Upper lobe of left lung (tissue), 6 donors: ENCODE measurements at regions not wholly inside any gene's neighbourhood (a gene's known extent, or its start where the extent isn't known, plus 50 kb on each side); places are given as distances from the start of the nearest gene placed in this dataset.

Source experiments
- ATAC-seq, 2 donors: fragments of 200-7000 bp; cut with Tn5 transposase; one replicate each; pipeline ENCODE4 v1.9.1; 2022; ENCODE audit warnings: mild to moderate bottlenecking in 2 of 2, moderate library complexity in 2 of 2; ENCODE audit not compliant: low FRiP score in 2 of 2
- DNase-seq, 2 donors: peaks; one replicate each; pipeline ENCODE4 v3.0.0-alpha.2; 2019 to 2020
- H3K27ac ChIP-seq, 4 donors: fragments of 200-600 bp; sonication (generic); one replicate each; pipeline ENCODE4 v1.5.1; 2016 to 2019
- H3K27me3 ChIP-seq, 4 donors: fragments of 200-600 bp; sonication (generic); one replicate each; pipeline ENCODE4 v1.5.1; 2017 to 2019
- H3K36me3 ChIP-seq, 4 donors: fragments of 200-600 bp; sonication (generic); one replicate each; pipeline ENCODE4 v1.5.1; 2016 to 2019
- H3K4me1 ChIP-seq, 4 donors: fragments of 200-600 bp; sonication (generic); one replicate each; pipeline ENCODE4 v1.5.1; 2018 to 2019
- H3K4me3 ChIP-seq, 4 donors: fragments of 200-600 bp; sonication (generic); one replicate each; pipeline ENCODE4 v1.5.1; 2017 to 2019; ENCODE audit warnings: mild to moderate bottlenecking in 2 of 4, moderate library complexity in 1 of 4
- H3K9me3 ChIP-seq, 4 donors: fragments of 200-600 bp; sonication (generic); one replicate each; pipeline ENCODE4 v1.5.1; 2018 to 2019
- EP300 ChIP-seq, 4 donors: sonication (generic); formaldehyde crosslinking; IDR thresholded peaks; one replicate each; pipeline ENCODE4 v1.5.1; 2017; ENCODE audit warnings: antibody characterized with exemption in 4 of 4, control low read depth in 2 of 4
- POLR2A ChIP-seq, 4 donors: fragments of 450-650 bp; IDR thresholded peaks; one replicate each; pipeline ENCODE4 v1.5.1; 2016 to 2017; ENCODE audit warnings: antibody characterized with exemption in 4 of 4, mild to moderate bottlenecking in 2 of 4
- POLR2AphosphoS5 ChIP-seq, 2 donors: sonication (generic); formaldehyde crosslinking; IDR thresholded peaks; one replicate each; pipeline ENCODE4 v1.5.1; 2017; ENCODE audit warnings: antibody characterized with exemption in 2 of 2
- WGBS, 2 donors: methylation state at CpG; one replicate each; pipeline ENCODE4 v1.1.5; 2017 to 2018; 5-methylcytosine and 5-hydroxymethylcytosine counted together
- TF ChIP-seq, protein P1 (sequence below), 6 experiments: fragments of 450-650 bp in 4 of 6; fragments of 200-600 bp in 2 of 6; sonication (generic) in 2 of 6; IDR thresholded peaks; one replicate each; pipeline ENCODE4 v1.5.1; 2016 to 2019; ENCODE audit warnings: antibody characterized with exemption in 6 of 6
- donor health status: DM: no; HTN: no; CAD: no; lungs with moderate emphysema.
- donor health status: DM: no; HTN: yes; CAD: no; lungs with severe emphysema.

DNA sequence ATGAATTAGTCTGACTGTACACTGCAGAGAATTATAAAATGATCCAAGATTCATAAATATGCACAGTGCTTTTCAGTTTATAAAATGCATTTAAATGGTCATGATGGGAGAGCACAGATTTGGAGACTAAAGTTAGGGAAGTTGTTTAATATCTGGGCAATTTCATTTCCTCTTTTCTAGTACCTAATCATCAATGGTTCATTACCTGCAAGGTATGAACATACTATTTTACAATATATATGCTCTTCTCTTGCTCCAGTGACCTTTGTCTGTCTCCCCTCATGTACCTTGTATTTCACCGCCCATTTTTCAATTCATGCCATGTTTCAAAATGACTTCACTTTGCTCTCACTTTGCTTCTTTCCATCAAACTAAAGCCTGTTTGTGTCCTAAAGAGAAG is 114.5 kb downstream of the SUCNR1 start:
- Histone ChIP-seq H3K4me3 (no peak overlapping the region), H3K9me3 (no peaks in the 10 kb centered on the region), H3K36me3 (no peaks in the 10 kb centered on the region), H3K27me3 (no peaks in the 10 kb centered on the region), H3K4me1 (peaks cover 0 to 3% (median 0%) of the 10 kb centered on the region in 4 donors), H3K27ac (no peak overlapping the region)
- 95 to 97% methylated on average over 1 of the region's 1 CpG for WGBS, 2 donors
- DNase-seq (no peak), ATAC-seq (no peak)
- TF ChIP-seq POLR2AphosphoS5 (IDR thresholded peaks at IDR 0.05) (no peak), EP300 (IDR thresholded peaks at IDR 0.05) (no peak), POLR2A (IDR thresholded peaks at IDR 0.05) (no peak)
- TF ChIP-seq, protein P1, sequence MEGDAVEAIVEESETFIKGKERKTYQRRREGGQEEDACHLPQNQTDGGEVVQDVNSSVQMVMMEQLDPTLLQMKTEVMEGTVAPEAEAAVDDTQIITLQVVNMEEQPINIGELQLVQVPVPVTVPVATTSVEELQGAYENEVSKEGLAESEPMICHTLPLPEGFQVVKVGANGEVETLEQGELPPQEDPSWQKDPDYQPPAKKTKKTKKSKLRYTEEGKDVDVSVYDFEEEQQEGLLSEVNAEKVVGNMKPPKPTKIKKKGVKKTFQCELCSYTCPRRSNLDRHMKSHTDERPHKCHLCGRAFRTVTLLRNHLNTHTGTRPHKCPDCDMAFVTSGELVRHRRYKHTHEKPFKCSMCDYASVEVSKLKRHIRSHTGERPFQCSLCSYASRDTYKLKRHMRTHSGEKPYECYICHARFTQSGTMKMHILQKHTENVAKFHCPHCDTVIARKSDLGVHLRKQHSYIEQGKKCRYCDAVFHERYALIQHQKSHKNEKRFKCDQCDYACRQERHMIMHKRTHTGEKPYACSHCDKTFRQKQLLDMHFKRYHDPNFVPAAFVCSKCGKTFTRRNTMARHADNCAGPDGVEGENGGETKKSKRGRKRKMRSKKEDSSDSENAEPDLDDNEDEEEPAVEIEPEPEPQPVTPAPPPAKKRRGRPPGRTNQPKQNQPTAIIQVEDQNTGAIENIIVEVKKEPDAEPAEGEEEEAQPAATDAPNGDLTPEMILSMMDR (IDR thresholded peaks at IDR 0.05): no peak

DNA sequence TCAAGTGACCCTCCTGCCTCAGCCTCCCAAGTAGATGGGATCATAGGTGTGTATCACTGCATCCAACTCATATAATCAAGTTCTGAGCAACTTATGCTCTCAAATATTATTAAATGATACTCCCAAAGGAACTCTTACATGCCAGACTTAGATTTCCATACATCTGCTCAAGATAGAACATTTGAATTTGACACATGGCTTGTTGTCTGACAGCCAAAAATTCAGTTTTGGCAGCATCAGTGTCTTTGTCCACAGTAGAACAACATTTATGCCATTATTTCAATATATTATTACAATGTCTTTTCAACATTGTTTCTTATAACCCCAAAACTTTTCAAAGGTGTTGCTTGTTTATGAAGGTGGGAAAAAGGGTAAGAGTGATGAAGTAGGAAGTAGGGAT is 116.2 kb downstream of the SUCNR1 start:
- DNase-seq: no peak
- H3K4me1 ChIP-seq: peaks cover 0 to 3% (median 0%) of the 10 kb centered on the region in 4 donors
- H3K27ac ChIP-seq: no peak overlapping the region
- no peaks in the 10 kb centered on the region for H3K27me3 ChIP-seq
- H3K9me3 ChIP-seq: no peaks in the 10 kb centered on the region
- H3K36me3 ChIP-seq: no peaks in the 10 kb centered on the region
- TF ChIP-seq POLR2A (IDR thresholded peaks at IDR 0.05) (no peak), POLR2AphosphoS5 (IDR thresholded peaks at IDR 0.05) (no peak), EP300 (IDR thresholded peaks at IDR 0.05) (no peak)
- TF ChIP-seq, protein P1 (IDR thresholded peaks at IDR 0.05): no peak
- no peak overlapping the region for H3K4me3 ChIP-seq
- no peak for ATAC-seq

DNA sequence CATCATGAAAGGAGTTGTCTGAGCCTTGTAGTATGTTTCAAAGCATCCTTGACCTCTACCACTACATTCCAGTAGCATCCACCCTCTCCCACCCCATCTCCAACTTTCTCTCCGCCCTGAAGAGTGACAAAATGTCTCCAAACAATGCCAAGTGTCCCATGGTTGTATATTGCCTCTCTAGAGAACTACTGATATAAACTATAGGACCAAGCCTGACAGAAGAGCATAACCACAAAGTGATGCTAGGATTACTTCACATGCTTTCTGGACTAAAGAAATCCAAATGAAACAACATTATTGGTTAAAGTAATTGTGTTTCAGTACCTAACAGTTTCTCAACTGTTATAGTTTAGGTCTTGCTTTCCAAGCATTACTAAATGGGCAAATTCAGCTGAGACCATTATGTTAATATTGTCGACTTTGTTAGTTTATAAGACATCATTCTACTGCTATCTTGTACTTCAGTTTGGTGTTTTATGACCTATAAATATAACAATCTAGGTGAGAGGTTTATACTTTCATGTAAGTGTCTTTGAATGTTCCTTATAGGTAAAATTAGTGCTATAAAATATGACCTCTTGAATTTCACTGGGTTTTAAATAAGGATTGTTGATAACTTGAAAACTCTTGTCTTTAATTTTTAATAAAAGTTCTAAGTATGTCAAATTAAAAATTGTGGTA is 117.4 kb downstream of the SUCNR1 start:
- ATAC-seq: no peak
- Histone ChIP-seq H3K4me1 (peaks cover 0 to 3% (median 0%) of the 10 kb centered on the region in 4 donors), H3K36me3 (no peaks in the 10 kb centered on the region), H3K27me3 (no peaks in the 10 kb centered on the region), H3K4me3 (no peak overlapping the region), H3K9me3 (no peaks in the 10 kb centered on the region), H3K27ac (no peak overlapping the region)
- no peak for DNase-seq
- 60 to 65% methylated on average over 2 of the region's 2 CpGs for WGBS, 2 donors
- TF ChIP-seq POLR2A (IDR thresholded peaks at IDR 0.05) (no peak), POLR2AphosphoS5 (IDR thresholded peaks at IDR 0.05) (no peak), EP300 (IDR thresholded peaks at IDR 0.05) (no peak)
- TF ChIP-seq, protein P1 (IDR thresholded peaks at IDR 0.05): no peak

DNA sequence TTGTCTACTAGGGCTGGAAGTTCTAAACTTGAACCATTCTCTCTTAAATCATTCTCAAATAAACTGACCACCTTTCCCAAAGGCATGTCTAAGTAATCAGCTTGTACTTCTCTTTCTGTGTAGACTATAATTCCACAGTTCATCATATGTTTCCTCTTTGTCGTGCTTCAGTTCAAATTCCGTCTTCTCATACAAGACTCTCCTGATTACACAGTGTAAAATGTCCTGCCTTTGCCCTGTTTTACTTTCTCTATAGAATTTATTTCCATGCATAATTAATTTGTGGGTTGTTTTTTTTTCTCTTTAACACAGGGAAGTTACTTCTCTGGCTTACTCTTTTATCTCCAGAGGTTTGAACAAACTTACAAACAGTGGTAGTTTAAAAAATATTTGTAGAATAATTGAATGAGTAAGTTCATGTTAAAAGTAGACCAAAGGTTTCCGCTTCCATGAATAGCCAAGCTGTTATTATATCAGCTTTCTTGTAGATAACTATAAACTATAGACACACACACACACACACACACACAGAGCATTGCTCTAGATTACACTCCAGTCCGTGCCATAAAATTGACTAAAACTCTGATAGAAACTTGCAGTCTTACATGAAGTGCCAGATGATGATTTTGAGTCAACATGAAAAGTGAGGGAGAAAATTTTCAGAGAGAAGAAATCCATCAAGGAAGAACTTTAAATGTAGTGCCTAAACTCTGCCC is 119.0 kb downstream of the SUCNR1 start:
- no peaks in the 10 kb centered on the region for H3K36me3 ChIP-seq
- no peaks in the 10 kb centered on the region for H3K4me1 ChIP-seq
- no peak overlapping the region for H3K4me3 ChIP-seq
- ATAC-seq (no peak), DNase-seq (no peak)
- TF ChIP-seq, protein P1 (IDR thresholded peaks at IDR 0.05): no peak
- TF ChIP-seq POLR2AphosphoS5 (IDR thresholded peaks at IDR 0.05) (no peak), POLR2A (IDR thresholded peaks at IDR 0.05) (no peak), EP300 (IDR thresholded peaks at IDR 0.05) (no peak)
- 76 to 79% methylated on average over 4 of the region's 4 CpGs for WGBS, 2 donors
- H3K27ac ChIP-seq: no peak overlapping the region
- no peaks in the 10 kb centered on the region for H3K27me3 ChIP-seq
- H3K9me3 ChIP-seq: no peaks in the 10 kb centered on the region
